Brain microvascular endothelial cell (primary cell): ENCODE measurements at regions not wholly inside any gene's neighbourhood (a gene's known extent, or its start where the extent isn't known, plus 50 kb on each side); places are given as distances from the start of the nearest gene placed in this dataset.

Source experiments
- DNase-seq: peaks from one replicate; pipeline ENCODE4 v3.0.0-alpha.2; 2020
- H3K27ac ChIP-seq: fragments of 250-450 bp; sonication (Bioruptor Pico); 2 replicates; pipeline ENCODE4 v1.5.1; 2020; ENCODE audit warnings: mild to moderate bottlenecking, moderate library complexity
- H3K27me3 ChIP-seq: fragments of 250-450 bp; sonication (Bioruptor Pico); replicated peaks from 2 replicates; pipeline ENCODE4 v1.5.1; 2020; ENCODE audit warnings: mild to moderate bottlenecking
- H3K36me3 ChIP-seq: fragments of 250-450 bp; sonication (Bioruptor Pico); replicated peaks from 2 replicates; pipeline ENCODE4 v1.5.1; 2020; ENCODE audit warnings: mild to moderate bottlenecking
- H3K4me3 ChIP-seq: 2 replicates; pipeline ENCODE4 v1.5.1; 2011; ENCODE audit warnings: low read depth, mild to moderate bottlenecking, control low read depth, low read length, moderate library complexity
- in situ Hi-C: cut with HindIII; loops from 2 replicates; pipeline ENCODE4 v1.10.0; 2017; ENCODE audit warnings: low sequenced_read_pairs, low pct_ligation_motif_present
- TF ChIP-seq, protein P1 (sequence below): IDR thresholded peaks from 2 replicates; pipeline ENCODE4 v1.5.1; 2011; ENCODE audit warnings: low read depth, mild to moderate bottlenecking, moderate library complexity, low read length, control low read depth, inconsistent platforms; ENCODE audit errors: missing control alignments

DNA sequence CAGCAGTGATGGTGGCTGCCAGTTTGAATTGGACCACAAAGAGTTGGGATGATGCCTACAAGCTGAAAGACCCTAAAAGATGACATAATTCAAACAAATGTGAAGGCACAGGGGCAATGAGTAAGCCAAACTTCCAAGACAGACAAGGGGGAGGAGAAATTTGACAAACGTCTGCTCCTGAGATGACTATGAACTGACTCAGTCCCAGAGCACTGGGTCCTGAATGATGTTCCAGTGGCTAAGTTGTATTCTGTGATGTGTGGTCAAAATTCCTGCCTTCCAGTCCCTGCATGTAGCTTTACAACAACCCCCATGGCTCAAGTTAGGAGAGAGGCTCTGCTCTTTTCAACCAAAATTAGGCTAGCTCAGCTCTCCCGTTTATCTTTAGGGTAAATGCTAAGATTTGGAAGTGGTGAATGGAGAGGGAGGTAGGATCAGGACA, 86.1 kb upstream of the SIRPA start:
- Histone ChIP-seq H3K27me3 (no peaks in the 10 kb centered on the region), H3K36me3 (no peaks in the 10 kb centered on the region), H3K4me3 (no peak overlapping the region), H3K27ac (peak overlapping the region; percentile 78)
- peak; percentile 90 for DNase-seq
- in situ Hi-C loops: no loop called here
- TF ChIP-seq, protein P1, sequence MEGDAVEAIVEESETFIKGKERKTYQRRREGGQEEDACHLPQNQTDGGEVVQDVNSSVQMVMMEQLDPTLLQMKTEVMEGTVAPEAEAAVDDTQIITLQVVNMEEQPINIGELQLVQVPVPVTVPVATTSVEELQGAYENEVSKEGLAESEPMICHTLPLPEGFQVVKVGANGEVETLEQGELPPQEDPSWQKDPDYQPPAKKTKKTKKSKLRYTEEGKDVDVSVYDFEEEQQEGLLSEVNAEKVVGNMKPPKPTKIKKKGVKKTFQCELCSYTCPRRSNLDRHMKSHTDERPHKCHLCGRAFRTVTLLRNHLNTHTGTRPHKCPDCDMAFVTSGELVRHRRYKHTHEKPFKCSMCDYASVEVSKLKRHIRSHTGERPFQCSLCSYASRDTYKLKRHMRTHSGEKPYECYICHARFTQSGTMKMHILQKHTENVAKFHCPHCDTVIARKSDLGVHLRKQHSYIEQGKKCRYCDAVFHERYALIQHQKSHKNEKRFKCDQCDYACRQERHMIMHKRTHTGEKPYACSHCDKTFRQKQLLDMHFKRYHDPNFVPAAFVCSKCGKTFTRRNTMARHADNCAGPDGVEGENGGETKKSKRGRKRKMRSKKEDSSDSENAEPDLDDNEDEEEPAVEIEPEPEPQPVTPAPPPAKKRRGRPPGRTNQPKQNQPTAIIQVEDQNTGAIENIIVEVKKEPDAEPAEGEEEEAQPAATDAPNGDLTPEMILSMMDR: no peak

DNA sequence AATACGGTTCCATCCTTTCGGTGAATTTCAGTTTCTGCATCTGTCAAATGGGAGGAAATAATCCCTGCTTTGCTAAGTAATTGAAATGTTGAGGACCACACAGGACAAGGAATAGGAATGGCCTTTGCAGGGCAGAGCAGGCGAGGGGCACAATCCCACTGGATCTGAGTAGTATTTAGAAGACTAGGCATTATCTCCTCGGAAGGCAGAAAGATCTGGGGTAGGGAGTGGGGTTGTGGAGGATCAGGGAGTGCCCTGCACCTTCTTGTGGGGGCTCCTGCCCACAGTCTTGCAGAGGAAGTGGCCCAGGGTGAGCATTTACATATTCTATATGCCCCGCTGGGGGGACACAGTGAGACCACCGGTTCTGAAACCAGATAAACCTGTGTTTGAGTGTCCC, 87.1 kb upstream of the SIRPA start:
- TF ChIP-seq, protein P1: no peak
- H3K4me3 ChIP-seq: no peak overlapping the region
- in situ Hi-C loops: no loop called here

DNA sequence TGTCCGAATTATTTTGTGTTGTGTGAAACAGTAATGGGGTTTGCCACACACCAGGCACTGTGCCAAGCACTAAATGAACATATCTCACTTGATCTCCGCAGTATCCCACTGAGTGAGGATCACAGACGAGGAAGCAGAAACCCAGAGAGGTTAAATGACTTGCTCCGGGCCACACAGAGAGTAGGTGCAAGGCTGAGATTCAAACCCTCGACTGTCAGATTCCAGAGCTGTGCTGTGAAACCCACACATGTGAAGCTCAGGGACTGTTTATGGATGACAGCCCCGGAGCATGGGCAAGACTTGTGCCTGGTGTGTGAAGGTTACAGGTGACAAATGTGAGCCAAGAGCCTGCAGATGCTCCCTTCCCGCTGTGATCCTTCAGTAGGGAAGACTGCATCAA, 87.8 kb upstream of the SIRPA start:
- H3K36me3 ChIP-seq: no peaks in the 10 kb centered on the region
- H3K27ac ChIP-seq: no peak overlapping the region
- no peak for DNase-seq
- no peak overlapping the region for H3K4me3 ChIP-seq
- no peaks in the 10 kb centered on the region for H3K27me3 ChIP-seq
- in situ Hi-C loops: no loop called here
- TF ChIP-seq, protein P1: no peak

More for the DNA sequence above, 87.1 kb upstream of the SIRPA start:
- no peaks in the 10 kb centered on the region for H3K27me3 ChIP-seq
- no peak overlapping the region for H3K27ac ChIP-seq
- H3K36me3 ChIP-seq: no peaks in the 10 kb centered on the region
- DNase-seq: no peak

DNA sequence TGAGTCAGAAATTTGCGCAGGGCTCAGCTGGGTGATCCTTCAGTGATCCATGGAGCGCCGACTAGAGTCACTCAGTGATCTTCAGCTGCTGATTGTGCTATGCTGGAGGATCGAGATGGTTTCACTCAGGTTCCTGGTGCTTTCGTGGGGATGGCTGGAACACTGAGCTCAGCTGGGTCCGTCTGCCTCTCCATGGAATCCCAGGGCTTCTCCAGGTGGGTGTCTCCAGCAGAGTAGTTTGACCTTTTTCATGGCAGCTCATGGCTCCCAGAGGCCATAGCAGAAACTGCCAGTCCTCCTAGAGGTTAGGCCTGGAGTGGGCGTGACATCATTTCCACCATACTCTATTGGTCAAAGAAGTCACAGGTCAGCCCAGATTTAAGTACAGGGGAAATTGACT, 88.8 kb upstream of the SIRPA start:
- no peak overlapping the region for H3K4me3 ChIP-seq
- in situ Hi-C loops: no loop called here
- TF ChIP-seq, protein P1: no peak

DNA sequence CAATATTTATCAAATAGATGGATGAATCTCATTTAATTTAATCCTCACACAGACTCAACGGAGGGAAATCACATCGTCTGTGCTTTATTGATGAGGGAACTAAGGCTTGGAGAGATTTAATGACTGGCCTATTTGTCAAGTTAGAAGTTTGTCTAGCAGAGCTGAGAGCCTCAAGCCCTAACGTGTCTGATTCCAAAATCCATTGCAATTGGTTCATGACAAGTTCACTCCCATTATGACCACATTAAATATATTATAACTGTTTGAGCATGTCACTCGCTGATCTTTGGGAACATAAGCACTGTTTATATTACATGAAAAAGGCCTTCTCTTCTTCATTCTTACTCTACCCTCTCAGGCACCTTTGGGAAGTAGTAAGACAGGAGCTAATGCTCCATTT, 89.4 kb upstream of the SIRPA start:
- TF ChIP-seq, protein P1: no peak
- Histone ChIP-seq H3K4me3 (no peak overlapping the region), H3K27ac (no peak overlapping the region), H3K36me3 (no peaks in the 10 kb centered on the region), H3K27me3 (no peaks in the 10 kb centered on the region)
- no peak for DNase-seq
- in situ Hi-C loops: no loop called here

More for the DNA sequence above, 88.8 kb upstream of the SIRPA start:
- Histone ChIP-seq H3K36me3 (no peaks in the 10 kb centered on the region), H3K27ac (no peak overlapping the region), H3K27me3 (no peaks in the 10 kb centered on the region)
- DNase-seq: no peak

DNA sequence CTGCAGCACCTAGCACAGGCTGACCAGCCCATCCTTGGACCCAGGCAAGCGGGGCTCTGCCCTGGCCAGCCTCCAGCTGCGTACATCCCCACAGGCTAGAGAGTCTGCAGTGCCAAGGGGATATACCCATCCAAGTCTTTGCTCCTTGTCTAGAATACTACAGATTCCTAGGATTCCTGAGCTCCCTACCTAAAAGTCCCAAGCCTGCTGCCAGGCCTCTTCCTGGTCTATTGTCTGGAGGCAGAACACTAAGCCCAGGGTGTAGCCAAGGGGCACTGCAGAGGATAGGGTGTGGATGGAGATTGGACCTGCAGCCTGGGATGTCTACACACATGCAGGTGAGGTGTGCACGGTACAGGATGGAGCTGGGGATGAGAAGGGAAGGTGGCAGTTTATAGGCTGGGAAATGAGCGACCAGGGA, 90.0 kb upstream of the SIRPA start:
- in situ Hi-C loops: no loop called here
- DNase-seq: no peak
- no peaks in the 10 kb centered on the region for H3K27me3 ChIP-seq

More for the DNA sequence above, 90.0 kb upstream of the SIRPA start:
- H3K36me3 ChIP-seq: no peaks in the 10 kb centered on the region
- H3K27ac ChIP-seq: no peak overlapping the region
- H3K4me3 ChIP-seq: no peak overlapping the region
- TF ChIP-seq, protein P1: no peak
